Mesendoderm (in vitro differentiated cells): ENCODE measurements at regions not wholly inside any gene's neighbourhood (a gene's known extent, or its start where the extent isn't known, plus 50 kb on each side); places are given as distances from the start of the nearest gene placed in this dataset.

Experiments
- DNase-seq: peaks from one replicate; pipeline ENCODE4 v3.0.0; 2013
- H2AK5ac ChIP-seq: 2 replicates; pipeline ENCODE4 v1.6.1; 2013; ENCODE audit warnings: low read length, inconsistent platforms
- H2BK120ac ChIP-seq: 2 replicates; pipeline ENCODE4 v1.6.1; 2013; ENCODE audit warnings: low read depth, mild to moderate bottlenecking, low read length, moderate library complexity, mixed read lengths
- H2BK15ac ChIP-seq: replicated peaks from 2 replicates; pipeline ENCODE4 v1.6.1; 2013; ENCODE audit warnings: low read depth, mild to moderate bottlenecking, moderate library complexity
- H2BK5ac ChIP-seq: 2 replicates; pipeline ENCODE4 v1.6.1; 2013; ENCODE audit warnings: low read length, inconsistent platforms
- H3K18ac ChIP-seq: 2 replicates; pipeline ENCODE4 v1.6.1; 2013; ENCODE audit warnings: mild to moderate bottlenecking, low read length, mixed read lengths
- H3K23ac ChIP-seq: one replicate; pipeline ENCODE4 v1.6.1; 2013; ENCODE audit warnings: low read length
- H3K27ac ChIP-seq: 2 replicates; pipeline ENCODE4 v1.5.1; 2013; ENCODE audit warnings: low read depth, mild to moderate bottlenecking, inconsistent platforms, low read length, moderate library complexity
- H3K27me3 ChIP-seq: 2 replicates; pipeline ENCODE4 v1.6.1; 2013; ENCODE audit warnings: low read length, control low read depth, mild to moderate bottlenecking, inconsistent platforms; ENCODE audit not compliant: insufficient read depth, poor library complexity
- H3K36me3 ChIP-seq: 2 replicates; pipeline ENCODE4 v1.6.1; 2013; ENCODE audit warnings: low read length, inconsistent platforms; ENCODE audit not compliant: control insufficient read depth, insufficient read depth
- H3K4ac ChIP-seq: one replicate; pipeline ENCODE4 v1.6.1; 2013; ENCODE audit warnings: low read depth, mild to moderate bottlenecking, low read length, moderate library complexity
- H3K4me1 ChIP-seq: 2 replicates; pipeline ENCODE4 v1.6.1; 2013; ENCODE audit warnings: low read depth, low read length, inconsistent platforms; ENCODE audit not compliant: control insufficient read depth
- H3K4me2 ChIP-seq: 2 replicates; pipeline ENCODE4 v1.6.1; 2013; ENCODE audit warnings: low read length
- H3K4me3 ChIP-seq: 2 replicates; pipeline ENCODE4 v1.5.1; 2013; ENCODE audit warnings: mild to moderate bottlenecking, low read length
- H3K56ac ChIP-seq: one replicate; pipeline ENCODE4 v1.6.1; 2013; ENCODE audit warnings: low read length
- H3K79me1 ChIP-seq: 2 replicates; pipeline ENCODE4 v1.6.1; 2013; ENCODE audit warnings: low read length, inconsistent platforms
- H3K79me2 ChIP-seq: 2 replicates; pipeline ENCODE4 v1.6.1; 2013; ENCODE audit warnings: mild to moderate bottlenecking, low read length; ENCODE audit not compliant: control insufficient read depth, insufficient read depth
- H3K9ac ChIP-seq: 2 replicates; pipeline ENCODE4 v1.6.1; 2013; ENCODE audit warnings: low read length, inconsistent platforms
- H4K5ac ChIP-seq: one replicate; pipeline ENCODE4 v1.6.1; 2013; ENCODE audit warnings: low read length
- H4K8ac ChIP-seq: one replicate; pipeline ENCODE4 v1.6.1; 2013; ENCODE audit warnings: low read depth, mild to moderate bottlenecking, control low read depth, low read length, moderate library complexity
- WGBS: extraction: QIAGEN DNeasy Blood & Tissue Kit; methylation state at CpG from one replicate; pipeline ENCODE4 v1.1.7; 2013; ENCODE audit warnings: low lambda C conversion rate, missing lambda C conversion rate; ENCODE audit not compliant: insufficient coverage; ENCODE audit errors: extremely low coverage; 5-methylcytosine and 5-hydroxymethylcytosine counted together

DNA sequence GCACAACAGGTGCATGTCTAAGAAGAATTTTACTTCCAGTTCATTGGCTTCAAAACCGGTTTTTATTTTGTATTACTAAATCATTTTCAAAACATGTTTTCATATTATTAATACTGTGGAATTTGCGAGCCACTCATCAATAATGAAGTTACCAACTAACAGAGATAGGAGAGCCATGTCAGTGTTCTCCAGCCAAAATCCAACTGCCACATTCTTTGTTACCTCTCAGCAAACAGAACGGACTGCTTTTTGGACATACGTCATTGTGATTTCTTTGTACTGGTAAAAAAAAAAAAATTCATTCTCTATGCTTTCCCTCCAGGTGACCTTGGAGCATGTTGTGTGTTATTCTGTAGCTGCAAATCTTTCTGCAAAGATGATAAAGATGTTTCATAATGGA lies 414.2 kb upstream of the MMADHC start:
- no peak overlapping the region for H4K8ac ChIP-seq
- no peaks in the 10 kb centered on the region for H3K79me1 ChIP-seq
- no peaks in the 10 kb centered on the region for H3K27me3 ChIP-seq
- H3K4me1 ChIP-seq = no peaks in the 10 kb centered on the region
- no peak overlapping the region for H3K4me3 ChIP-seq
- DNase-seq = no peak
- H4K5ac ChIP-seq = no peak overlapping the region
- no peaks in the 10 kb centered on the region for H3K79me2 ChIP-seq
- H3K4ac ChIP-seq = no peak overlapping the region
- no peak overlapping the region for H3K4me2 ChIP-seq
- H3K27ac ChIP-seq = no peak overlapping the region
- WGBS = no CpG with 5 or more reads among the region's 4 CpGs
- no peaks in the 10 kb centered on the region for H3K36me3 ChIP-seq
- no peak overlapping the region for H2AK5ac ChIP-seq
- no peak overlapping the region for H3K9ac ChIP-seq
- H3K18ac ChIP-seq = no peak overlapping the region
- no peak overlapping the region for H2BK5ac ChIP-seq
- H2BK15ac ChIP-seq = no peak overlapping the region
- H2BK120ac ChIP-seq = no peak overlapping the region
- H3K56ac ChIP-seq = no peak overlapping the region
- H3K23ac ChIP-seq = no peak overlapping the region

GRCh38 chr2:149996901-149997300 lies 409.3 kb upstream of the MMADHC start:
- WGBS = no CpG with 5 or more reads among the region's 3 CpGs
- no peak overlapping the region for H3K4me3 ChIP-seq
- no peak overlapping the region for H4K5ac ChIP-seq
- no peak overlapping the region for H3K4ac ChIP-seq
- H3K9ac ChIP-seq = no peak overlapping the region
- H3K56ac ChIP-seq = no peak overlapping the region
- no peaks in the 10 kb centered on the region for H3K79me2 ChIP-seq
- no peak overlapping the region for H3K23ac ChIP-seq
- no peak overlapping the region for H2BK15ac ChIP-seq
- no peaks in the 10 kb centered on the region for H3K27me3 ChIP-seq
- no peak overlapping the region for H3K18ac ChIP-seq
- no peak for DNase-seq
- H4K8ac ChIP-seq = no peak overlapping the region
- H3K27ac ChIP-seq = no peak overlapping the region
- H3K79me1 ChIP-seq = no peaks in the 10 kb centered on the region
- H2BK5ac ChIP-seq = no peak overlapping the region
- H3K4me2 ChIP-seq = no peak overlapping the region
- no peak overlapping the region for H2AK5ac ChIP-seq
- no peak overlapping the region for H2BK120ac ChIP-seq
- no peaks in the 10 kb centered on the region for H3K36me3 ChIP-seq
- H3K4me1 ChIP-seq = no peaks in the 10 kb centered on the region

DNA sequence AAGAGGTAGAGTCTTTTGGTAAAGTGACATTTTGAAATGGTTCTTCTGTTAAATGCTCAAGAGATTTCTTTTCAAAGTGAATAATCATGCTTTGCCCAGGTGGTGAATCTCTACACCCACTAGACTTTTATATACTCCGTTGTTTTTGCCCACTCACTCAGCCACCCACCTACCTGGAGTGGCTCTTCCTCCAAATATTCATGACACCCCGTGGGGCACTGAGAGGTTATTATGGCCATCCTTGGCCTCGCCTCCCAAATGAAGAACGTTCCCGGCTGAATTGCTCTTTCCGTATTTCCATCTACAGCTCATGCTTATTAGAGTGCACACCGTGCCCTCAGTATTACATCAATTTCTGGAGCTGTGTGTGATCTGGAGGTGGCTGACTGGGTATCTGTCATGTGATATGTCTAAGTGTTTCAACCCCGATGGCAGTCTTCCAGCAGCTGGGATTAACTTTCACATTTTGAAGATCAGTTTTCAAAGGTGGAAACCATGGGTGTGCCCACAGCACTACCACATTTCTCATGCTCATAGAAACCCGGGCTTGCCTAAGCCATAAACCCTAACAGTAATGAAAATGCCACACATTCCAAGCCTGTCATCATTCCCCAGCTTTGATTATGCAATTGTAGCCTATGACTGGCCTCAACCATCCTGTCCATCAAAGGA lies 406.6 kb upstream of the MMADHC start:
- Histone ChIP-seq H4K8ac (no peak overlapping the region), H3K36me3 (no peaks in the 10 kb centered on the region), H3K79me2 (no peaks in the 10 kb centered on the region), H2AK5ac (no peak overlapping the region), H3K4me1 (no peaks in the 10 kb centered on the region), H3K9ac (no peak overlapping the region), H3K27me3 (no peaks in the 10 kb centered on the region), H3K27ac (no peak overlapping the region), H4K5ac (no peak overlapping the region), H2BK15ac (no peak overlapping the region), H2BK5ac (no peak overlapping the region), H3K56ac (no peak overlapping the region), H3K4me2 (no peak overlapping the region), H3K18ac (no peak overlapping the region), H3K4ac (no peak overlapping the region), H3K4me3 (no peak overlapping the region), H3K79me1 (no peaks in the 10 kb centered on the region), H3K23ac (no peak overlapping the region), H2BK120ac (no peak overlapping the region)
- DNase-seq = peak; percentile 16
- no CpG with 5 or more reads among the region's 9 CpGs for WGBS

DNA sequence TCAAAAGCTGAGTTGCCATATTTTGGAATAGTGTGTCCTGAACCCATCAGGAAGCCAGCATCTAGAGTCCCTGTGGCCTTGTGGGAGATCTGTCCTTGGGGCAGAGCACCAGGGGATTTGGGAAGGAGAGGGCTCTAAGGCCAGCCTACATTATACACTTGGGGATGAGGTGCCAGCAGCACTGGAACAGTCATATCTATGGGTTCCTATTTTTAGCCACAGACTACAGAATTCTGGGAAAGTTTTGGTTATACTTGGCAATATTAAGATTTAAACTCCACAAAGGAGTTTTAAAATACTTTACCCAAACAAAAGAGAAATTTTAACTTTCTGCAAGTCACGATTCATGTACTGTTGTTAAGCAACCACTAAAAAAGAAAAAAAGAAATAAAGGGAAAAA lies 405.7 kb upstream of the MMADHC start:
- Histone ChIP-seq H2AK5ac (no peak overlapping the region), H3K56ac (no peak overlapping the region), H4K5ac (no peak overlapping the region), H2BK120ac (peak overlapping the region; percentile 14), H3K79me2 (no peaks in the 10 kb centered on the region), H3K9ac (no peak overlapping the region), H3K23ac (no peak overlapping the region), H3K18ac (no peak overlapping the region), H4K8ac (no peak overlapping the region), H3K4me3 (no peak overlapping the region), H3K4me2 (no peak overlapping the region), H2BK5ac (no peak overlapping the region), H2BK15ac (no peak overlapping the region), H3K27me3 (no peaks in the 10 kb centered on the region), H3K4ac (no peak overlapping the region), H3K79me1 (no peaks in the 10 kb centered on the region), H3K36me3 (no peaks in the 10 kb centered on the region), H3K27ac (no peak overlapping the region), H3K4me1 (no peaks in the 10 kb centered on the region)
- no CpG with 5 or more reads among the region's 1 CpG for WGBS
- DNase-seq = no peak

DNA sequence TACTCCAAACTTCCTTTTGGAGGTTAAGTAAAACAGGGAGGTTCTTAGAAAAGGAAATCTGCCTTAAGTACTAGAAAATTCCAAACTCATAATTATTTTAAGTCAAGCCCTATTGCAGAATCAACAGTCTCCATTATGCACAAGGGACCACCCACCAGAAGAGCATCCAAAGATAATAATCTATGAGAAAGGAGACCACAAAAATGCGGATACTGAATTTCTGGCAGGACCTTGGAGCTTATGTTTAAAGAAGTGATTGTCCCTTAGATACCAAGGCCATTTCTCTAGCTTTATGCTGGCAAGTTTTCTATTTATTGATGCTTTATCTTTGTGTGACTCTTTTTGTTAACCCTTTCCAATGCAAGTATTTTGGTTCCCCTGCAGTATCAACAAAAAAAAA lies 404.0 kb upstream of the MMADHC start:
- Histone ChIP-seq H3K27me3 (no peaks in the 10 kb centered on the region), H3K36me3 (no peaks in the 10 kb centered on the region), H3K56ac (no peak overlapping the region)

GRCh38 chr2:149990965-149991364 lies 403.4 kb upstream of the MMADHC start:
- Histone ChIP-seq H3K27ac (no peak overlapping the region), H3K79me1 (no peaks in the 10 kb centered on the region), H4K8ac (no peak overlapping the region), H3K79me2 (no peaks in the 10 kb centered on the region), H3K9ac (no peak overlapping the region), H4K5ac (no peak overlapping the region), H2BK120ac (no peak overlapping the region), H3K36me3 (no peaks in the 10 kb centered on the region), H3K4me3 (no peak overlapping the region), H3K27me3 (no peaks in the 10 kb centered on the region), H2BK5ac (no peak overlapping the region), H2AK5ac (no peak overlapping the region), H2BK15ac (no peak overlapping the region), H3K56ac (no peak overlapping the region), H3K4ac (no peak overlapping the region), H3K18ac (no peak overlapping the region), H3K4me1 (no peaks in the 10 kb centered on the region), H3K23ac (no peak overlapping the region), H3K4me2 (no peak overlapping the region)
- 100% methylated on average over 1 of the region's 2 CpGs for WGBS
- no peak for DNase-seq

More for the DNA sequence above, 404.0 kb upstream of the MMADHC start:
- H2BK5ac ChIP-seq = no peak overlapping the region
- H3K79me1 ChIP-seq = no peaks in the 10 kb centered on the region
- no peak overlapping the region for H2BK15ac ChIP-seq
- DNase-seq = no peak
- H3K23ac ChIP-seq = no peak overlapping the region
- no peak overlapping the region for H4K5ac ChIP-seq
- no peak overlapping the region for H3K18ac ChIP-seq
- no peak overlapping the region for H3K4me2 ChIP-seq
- no peak overlapping the region for H3K4ac ChIP-seq
- H3K79me2 ChIP-seq = no peaks in the 10 kb centered on the region
- H2BK120ac ChIP-seq = no peak overlapping the region
- H2AK5ac ChIP-seq = no peak overlapping the region
- WGBS = no CpG with 5 or more reads among the region's 1 CpG
- no peaks in the 10 kb centered on the region for H3K4me1 ChIP-seq
- no peak overlapping the region for H3K27ac ChIP-seq
- H3K9ac ChIP-seq = no peak overlapping the region
- no peak overlapping the region for H4K8ac ChIP-seq
- H3K4me3 ChIP-seq = no peak overlapping the region
